GM21825 (cell line): ENCODE measurements at regions not wholly inside any gene's neighbourhood (a gene's known extent, or its start where the extent isn't known, plus 50 kb on each side); places are given as distances from the start of the nearest gene placed in this dataset.

Experiments used
- ATAC-seq: cut with Tn5 transposase; IDR thresholded peaks from one replicate; pipeline ENCODE4 v1.9.1; 2021; ENCODE audit warnings: mild to moderate bottlenecking, moderate library complexity; ENCODE audit not compliant: unreplicated experiment

DNA sequence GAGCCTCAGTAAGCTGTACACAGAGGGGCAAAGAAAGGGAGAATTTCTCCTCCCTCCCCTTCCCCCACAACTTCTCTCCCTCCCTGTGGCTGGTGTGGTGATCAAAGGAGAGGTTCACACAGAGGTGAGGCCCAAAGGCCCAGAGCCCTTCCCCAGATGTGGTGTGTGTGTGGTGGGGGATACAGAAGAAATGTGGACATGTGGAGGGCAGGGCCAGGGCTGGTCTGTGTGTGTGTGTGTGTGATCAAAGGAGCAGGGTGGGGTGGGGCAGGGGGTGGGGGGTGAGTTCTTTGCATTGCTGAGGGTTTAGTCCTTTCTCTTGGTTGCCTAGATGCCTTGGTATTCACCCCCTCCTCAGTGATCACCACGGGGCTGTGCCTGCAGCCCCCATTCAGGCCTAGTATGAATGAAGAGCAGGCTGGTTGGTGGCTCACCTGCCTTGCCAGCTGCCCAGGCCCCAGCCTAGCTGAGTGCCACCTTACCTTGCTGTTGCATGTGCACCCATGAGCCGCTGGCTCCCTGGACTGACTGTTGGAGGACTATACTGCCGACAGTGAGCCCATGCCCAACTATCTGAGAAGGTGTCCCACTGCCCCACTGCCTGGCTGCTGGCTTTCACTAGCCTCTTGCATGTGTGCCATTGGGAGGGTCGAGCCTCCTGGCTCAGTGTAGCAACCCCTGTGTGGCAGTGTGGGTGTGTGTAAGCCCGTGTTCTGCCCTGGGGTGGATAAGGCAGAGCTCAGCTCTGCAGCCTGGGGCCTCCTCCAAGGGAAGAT is 101.9 kb downstream of the EFNB1 start:
- ATAC-seq = no peak

DNA sequence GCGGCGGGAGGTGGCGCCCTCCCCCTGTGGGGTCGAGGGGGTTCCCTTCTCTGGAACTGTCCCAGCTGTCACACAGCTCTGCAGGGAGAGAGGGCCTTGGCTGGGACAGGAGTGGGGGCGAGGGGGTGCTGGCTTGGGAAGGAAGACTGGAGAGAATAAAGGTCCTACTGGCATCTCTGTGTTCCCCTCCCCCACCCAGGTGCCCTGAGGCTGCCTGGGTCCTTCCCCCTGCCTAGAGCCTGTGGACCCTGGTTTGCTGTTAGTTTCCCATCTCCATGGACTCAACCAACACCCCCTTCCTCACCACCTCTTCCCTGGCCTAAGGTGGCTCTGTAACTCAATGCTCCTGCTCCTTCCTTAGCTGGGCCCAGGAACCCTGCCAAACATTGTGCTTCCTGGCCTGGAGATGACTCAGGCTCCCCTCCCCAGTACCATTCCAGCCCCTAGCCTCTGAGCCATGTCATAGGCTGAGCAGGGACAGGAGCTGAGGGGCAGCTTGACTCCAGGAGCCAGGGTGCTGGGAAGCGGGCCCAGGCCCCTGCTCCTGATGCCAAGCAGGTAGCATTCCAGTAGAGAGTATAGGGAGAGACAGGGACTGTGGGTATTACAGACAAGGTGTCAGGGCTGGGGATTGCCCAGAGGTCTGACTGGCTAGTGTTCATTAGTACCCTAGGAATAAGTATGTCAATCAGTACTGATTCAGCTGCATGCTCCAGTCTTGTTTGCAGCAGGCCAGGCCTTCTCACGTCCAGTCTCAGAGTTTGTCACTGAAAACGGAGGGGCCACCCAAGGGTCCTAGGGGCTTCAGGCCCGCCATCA is 100.7 kb downstream of the EFNB1 start:
- no peak for ATAC-seq

DNA sequence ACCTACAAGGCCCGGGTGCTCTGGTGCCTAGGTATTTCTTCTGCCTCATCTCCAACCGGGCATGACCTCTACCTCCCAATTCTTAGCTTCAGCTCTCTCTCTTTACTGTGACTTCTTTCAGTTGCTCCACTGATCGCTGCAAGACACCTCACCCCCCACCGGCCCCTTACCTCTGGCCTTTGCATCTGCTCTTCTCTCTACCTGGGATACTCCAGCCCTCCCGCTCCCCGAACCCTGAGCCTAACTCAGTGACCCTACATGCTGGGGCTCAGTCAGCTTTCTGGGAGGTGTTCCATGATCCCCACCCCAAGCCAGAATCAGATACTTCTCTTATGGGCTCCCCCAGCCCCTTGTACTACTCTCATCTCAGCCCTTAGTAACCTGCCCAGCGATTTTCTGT is 99.6 kb downstream of the EFNB1 start:
- no peak for ATAC-seq

DNA sequence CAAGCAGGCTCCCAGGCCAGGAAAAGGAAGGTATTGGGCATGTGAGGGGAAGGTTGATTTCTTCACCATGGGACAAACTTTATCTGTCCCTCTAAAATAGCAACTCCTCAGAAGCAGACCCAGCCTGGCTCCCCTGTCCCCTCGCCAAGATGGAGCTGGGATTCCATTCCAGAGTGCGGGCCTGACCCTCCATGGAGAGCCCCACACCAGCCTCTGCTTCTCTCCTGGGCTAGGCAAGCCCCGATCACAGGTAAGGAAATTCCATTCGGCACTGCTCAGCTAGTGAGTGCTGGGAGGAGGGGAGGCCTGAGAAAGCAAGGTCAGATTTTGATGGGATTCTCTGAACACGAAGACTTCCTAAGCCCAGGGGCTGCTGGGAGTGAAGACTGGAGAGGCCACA is 98.4 kb downstream of the EFNB1 start:
- ATAC-seq = no peak

DNA sequence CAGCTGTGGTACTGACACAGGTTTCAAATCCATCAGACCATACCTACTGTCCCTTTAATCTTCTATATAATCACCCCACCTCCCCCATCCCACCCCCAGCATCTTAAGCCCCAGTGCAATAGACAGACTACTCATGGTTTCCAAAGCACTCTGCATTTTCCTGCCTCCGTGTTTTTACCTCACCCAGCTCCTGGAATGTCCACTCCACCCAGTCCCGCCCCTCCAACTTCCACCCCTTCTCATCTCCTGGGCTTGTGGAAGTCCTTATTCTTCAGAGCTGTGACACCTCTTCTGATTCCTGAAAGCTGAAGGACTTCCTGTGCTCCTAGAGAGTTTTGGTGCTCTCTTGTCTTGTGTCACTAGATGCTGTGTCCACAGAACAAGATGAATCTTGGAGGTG is 94.3 kb downstream of the EFNB1 start:
- no peak for ATAC-seq

DNA sequence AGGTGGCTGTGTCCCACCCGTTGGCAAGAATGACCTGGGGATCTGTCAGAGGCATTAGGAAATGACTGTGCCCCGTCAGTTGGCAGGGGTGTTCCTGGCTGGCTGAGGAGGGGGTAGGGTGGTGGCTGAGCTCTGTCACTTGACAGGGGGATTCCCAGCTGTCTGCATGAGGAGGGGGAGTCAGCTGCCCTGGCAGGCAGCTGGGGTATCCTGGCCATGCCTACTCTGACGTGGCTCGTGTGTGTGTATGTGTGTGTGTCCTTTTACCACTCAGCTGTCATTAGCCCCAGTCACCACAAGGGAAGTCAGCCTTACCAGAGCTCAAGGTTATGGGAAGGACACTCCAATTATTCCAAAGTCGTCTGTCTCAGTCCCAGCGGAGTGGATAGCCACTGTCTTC is 93.2 kb downstream of the EFNB1 start:
- no peak for ATAC-seq

DNA sequence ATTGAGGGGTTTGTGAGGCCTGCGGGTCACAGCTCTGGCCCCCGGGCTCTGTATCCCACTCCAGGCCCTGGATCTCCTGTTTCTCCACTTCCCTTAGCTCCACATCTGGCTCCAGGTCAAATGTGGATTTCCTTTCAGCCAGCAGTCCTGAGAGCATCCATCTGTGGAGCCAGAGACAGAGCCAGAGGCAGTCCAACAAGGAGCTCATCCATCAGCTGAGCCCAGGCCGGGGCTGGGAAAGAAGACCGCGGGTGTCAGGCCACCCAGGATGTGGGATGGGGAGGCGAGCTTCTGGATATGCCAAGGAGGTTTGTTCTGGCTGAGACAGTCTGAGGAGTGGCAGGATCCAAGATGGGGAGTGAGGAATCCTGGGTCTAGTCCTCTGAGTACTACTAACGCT is 91.7 kb downstream of the EFNB1 start:
- no peak for ATAC-seq

DNA sequence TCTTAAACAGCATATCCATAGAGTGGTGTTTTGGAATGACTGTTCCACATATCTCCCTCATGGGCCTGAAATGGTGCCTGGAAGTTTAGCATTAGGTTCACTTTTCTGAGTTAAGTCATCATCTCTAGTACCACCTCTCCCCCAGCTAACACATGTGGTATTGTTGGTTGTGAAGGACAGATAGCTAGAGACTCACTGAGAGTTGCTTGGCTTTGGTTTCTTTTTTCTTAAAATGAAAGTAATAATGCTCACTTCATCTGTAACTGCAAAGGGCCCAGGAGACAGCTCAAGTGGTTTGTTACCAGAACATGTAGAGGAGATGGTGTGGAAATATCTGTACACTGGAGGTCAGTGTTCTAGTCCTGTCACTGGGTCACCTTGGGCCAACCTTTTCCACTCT is 90.9 kb downstream of the EFNB1 start:
- no peak for ATAC-seq

DNA sequence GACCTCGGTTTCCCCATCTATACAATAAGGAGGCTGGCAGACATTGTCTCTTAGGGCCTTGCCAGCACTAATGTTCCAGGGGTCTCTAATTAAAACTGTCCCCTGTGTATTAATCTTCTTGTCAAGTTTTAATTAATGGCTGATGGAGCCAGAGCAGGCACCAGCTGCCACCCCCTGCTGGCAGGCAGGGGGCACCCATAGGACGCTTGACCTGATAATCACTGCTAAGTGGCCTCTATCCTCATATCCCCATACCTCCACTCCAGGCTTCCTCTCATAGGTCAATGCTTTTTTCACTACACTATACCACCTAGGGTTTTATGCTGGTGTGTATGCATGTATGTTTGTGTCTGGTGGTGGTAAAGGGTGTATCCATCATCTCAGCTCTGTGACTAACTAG is 89.4 kb downstream of the EFNB1 start:
- ATAC-seq = no peak

DNA sequence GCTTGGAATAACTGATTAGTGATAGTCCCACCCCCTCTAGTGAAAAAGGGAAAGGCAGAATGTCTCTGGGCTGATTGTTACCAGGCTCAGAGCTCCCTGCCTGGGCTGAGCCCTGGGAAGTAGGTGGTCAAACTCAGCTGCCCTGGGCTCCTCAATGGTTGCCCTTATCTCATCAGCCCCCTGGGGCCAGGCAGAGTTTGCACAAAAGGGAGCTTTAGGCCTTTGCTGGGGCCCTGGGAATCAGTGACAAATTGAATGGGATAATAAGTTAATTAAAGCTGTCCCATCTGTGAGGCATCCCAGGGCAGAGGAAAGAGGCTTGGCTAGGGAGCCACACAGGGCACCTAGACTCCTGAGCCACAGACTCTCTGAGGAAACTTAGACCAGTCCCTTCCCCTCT is 89.0 kb downstream of the EFNB1 start:
- no peak for ATAC-seq

DNA sequence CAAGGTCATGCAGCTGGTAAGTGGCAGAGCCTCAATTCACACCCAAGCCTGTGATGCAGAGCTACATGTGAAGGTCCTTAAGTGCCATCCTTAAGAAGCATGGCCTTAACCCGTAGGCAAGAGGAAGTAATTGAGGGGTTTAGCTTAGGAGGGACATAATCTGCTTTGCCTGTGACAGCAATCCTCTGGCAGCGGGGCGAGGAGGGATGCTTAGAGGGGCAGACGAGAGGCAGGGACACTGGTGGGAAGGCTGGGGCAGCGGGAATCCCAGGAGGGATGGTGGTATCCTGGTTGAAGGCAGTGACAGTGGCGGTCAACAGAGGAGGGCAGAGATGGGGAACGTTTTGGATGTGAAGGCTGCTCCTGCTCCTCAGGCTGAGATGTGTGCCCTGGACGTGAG is 88.1 kb downstream of the EFNB1 start:
- no peak for ATAC-seq

DNA sequence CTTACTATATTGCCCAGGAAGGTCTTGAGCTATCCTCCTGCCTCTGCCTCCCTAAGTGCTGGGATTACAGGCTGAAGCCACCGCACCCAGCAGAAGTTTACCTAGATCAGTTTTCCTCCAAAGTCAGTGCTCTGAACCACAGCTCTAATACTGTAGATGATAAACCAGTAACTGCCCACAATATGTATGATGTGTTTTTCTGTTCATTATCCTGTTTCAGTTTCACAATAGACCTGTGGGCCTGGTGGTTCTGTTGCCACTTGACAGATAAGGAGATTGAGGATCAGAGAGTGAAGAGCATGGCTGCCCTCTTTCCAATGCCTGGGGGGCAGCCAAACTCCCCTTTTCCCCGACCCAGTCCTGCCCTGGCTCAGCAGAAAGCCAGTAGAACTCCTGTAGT is 87.0 kb downstream of the EFNB1 start:
- ATAC-seq = peak; percentile 54

DNA sequence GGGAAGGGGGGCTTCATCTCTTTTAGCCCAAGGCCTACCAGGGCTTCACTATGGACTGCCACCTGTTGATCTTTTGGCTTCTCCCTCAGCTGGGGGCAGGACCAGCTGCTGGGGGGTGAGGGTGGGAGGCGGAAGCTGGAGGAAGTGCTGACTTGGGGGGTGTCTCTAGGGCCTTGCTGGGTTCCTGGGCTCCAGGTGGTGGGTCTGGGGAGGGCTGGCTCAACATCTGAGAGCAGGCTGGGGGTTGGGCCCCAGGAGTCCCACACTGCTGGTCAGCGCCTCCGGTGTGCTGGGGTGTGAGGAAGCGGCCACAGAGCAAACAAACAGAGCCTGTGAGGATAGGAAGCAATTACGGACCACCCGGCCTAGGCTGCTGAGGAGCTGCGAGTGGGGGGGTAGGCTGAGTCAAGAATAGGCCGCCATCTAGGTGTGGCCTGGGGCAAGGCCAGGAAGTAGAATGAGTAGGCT is 85.7 kb downstream of the EFNB1 start:
- ATAC-seq = no peak

DNA sequence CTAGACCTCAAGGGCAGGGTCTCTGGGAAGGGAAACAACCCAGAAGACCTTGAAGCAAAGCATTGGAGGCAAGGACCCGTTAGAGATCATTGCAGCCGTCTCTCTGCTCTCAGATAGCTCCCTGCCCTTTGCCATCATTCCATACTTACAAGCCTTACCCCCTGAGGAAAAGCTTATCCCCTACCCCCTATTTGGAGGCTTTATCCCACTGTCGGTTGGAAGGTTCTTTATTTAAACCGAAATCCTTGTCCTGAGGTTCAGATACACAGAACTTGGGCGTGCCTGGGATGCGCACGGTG is 84.4 kb downstream of the EFNB1 start:
- no peak for ATAC-seq

DNA sequence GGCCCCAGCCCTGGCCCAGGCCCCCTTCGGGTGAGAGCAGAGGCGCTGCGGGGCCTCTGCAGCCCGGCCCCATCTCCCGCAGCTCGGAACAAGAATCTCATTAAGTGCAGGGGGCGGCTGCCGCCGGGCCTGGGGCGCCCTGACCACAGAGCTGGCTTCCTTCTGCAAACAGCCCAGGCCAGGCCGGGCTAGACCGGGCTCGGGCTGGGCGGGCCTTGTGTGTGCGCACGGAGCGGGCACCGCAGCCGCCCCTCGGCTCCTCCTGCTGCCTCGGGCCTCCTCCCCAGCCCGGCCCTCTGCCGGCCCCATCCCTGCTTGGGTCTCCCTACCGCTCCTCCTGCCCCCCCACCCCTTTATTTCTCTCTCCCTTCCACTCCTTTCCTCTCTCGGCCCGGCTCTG is 83.3 kb downstream of the EFNB1 start:
- ATAC-seq = no peak

DNA sequence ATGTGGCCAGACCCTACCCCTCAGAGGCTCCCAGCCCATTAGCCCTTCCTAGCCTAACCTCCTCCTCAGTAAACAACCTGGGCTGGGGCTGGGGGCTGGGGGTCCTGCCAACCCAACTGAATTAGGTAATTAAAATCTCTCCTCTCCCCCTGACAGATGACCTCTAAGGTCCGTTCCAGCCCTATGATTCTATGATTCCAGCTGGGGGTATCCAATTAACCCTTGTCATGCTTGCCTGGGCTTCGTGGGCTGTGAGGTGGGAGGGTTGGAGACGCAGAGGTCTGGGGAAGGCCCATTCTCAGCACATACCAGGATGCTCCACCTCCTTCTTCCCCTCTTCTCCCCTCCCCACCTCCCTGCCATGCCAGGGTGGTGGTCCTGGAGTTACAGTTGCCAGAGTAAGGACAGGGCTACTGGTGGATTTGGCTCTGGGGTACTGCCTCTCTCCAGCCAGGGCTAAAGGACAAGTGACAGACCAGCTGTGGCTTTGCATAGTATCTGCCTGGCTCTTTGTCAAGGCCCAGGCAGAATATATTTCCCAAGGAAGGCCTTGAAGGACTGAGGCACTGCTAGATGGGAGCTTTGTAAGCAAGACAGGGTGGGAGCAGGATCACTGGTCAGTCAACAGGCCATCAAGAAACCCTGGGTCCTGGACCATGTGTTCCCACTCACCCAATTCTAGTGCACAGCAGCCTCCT is 82.1 kb downstream of the EFNB1 start:
- ATAC-seq = no peak

DNA sequence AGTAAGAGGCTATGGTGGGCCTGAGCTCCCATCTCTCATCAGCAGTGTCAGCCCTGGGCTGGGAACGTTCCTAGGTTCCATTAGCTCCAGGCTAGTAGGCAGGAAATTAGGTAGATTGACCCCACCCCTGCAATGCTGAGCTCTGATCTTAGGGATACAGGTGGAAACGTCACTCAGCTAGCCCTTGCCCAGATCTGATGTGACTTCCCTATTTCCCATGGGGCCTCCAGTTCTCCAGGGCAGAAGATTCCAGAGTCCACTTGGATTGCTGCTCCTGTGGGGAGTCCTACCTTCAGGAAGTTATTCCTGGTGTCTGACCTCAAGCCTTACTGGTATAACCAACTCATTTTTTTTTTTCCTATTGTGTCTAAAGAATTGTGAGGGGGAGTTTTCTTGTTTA is 81.1 kb downstream of the EFNB1 start:
- no peak for ATAC-seq

DNA sequence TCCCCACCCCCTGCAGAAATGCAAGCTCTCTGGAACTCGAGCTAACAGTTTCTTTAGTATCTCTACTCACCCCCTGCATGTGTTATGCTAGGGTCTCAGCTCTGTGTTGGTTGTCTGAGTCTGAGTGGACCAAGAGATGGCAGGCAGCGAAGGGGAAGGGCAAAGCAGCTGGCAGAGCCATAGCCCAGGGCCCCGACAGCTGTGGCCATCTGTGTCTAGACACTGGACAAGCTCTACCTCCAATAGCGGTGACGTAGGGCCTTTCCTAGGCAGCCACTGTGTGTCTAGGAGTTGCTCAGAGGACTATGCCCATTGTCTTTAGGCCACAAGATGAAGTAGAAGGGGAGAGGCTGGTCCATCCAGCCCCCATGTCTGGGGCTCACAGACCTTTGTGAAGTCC is 79.2 kb downstream of the EFNB1 start:
- no peak for ATAC-seq

DNA sequence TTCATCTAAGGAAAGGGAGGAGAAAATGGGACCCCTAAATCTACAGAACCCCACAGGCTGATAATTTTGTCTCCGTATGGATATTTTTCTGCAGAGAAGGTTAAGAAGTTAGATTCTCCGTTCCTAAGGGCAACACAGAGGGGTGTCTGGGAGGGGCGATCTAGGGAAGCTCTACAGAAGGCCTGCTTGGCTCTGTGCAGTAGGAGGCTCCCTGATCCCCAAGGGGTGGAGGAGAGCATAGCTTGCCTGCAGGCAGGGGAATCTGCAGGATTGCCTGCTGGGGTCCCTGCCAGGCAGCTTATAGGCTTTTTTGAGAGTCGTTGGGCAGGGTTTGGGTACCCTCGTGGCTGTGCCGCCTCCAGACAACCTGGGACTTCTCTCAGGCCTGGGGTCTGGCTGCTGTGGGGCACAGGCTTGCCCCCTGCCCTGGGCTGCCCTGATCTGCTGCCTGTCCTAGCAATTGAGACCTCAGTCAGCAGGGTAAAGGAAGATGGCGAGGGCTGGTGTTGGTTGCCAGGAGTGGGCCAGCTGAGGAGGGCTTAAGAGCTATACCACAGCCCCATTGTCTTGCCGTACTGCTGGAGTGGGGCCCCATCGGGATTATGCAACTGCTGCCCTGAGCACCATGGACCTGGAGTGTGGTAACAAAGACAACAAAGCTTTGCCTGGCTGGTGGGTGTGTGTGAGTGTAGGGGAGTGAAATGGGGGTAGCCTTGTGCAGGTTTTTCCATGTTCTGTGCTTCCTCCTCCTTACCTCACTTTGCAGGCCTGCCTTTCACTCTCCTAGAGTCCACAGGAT is 74.1 kb downstream of the EFNB1 start:
- ATAC-seq = no peak

DNA sequence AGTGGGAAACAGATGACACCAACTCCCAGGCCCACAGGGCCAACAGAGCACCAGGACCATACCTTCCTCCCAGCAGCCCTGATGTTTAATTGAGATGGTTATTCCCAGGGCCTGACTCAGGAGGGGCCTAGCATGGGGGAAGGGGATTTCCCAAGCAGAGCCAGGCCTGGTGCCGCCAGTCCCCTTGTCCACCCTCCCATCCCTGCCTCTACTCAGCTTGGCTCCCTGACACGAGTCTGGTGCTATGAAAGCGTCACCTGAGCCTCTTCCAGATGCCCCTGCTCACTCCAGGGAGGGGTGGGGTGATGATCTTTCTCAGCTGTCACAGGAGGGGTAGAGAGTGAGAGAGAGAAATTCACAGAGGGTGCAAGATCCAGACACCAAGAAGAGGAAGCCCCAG is 72.7 kb downstream of the EFNB1 start:
- ATAC-seq = no peak

DNA sequence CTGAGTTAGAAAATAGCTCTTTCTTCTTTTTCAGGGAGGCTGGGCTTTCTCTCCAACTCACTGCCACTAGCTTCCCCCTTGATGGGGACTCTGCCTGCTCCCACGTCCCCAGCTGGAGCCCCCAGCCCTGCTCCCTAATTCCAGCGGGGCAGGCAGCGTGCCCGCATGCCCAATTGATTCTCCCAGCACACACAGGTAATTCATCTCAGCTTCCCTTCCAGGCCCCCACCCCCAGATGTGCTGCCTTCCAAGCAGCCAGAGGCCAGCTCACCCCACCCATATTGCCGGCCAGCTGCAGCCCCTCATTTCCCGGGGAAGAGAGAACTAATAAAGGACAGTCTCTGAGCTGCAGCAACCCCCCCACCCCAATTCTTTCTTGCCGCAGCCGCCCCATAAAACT is 69.8 kb downstream of the EFNB1 start:
- ATAC-seq = no peak
